Common myeloid progenitor, CD34-positive (primary cell): ENCODE measurements at regions not wholly inside any gene's neighbourhood (a gene's known extent, or its start where the extent isn't known, plus 50 kb on each side); places are given as distances from the start of the nearest gene placed in this dataset.

ENCODE experiments used
- CTCF ChIA-PET: fragments of 350-600 bp; sonication (Branson Sonifier 250); formaldehyde crosslinking; loops from one replicate; lab custom pipeline; 2021; ENCODE audit warnings: antibody characterized with exemption; lab: Charles Lee
- POLR2A ChIA-PET: fragments of 350-600 bp; sonication (Branson Sonifier 250); formaldehyde crosslinking; loops from one replicate; lab custom pipeline; 2021; ENCODE audit warnings: antibody characterized with exemption; lab: Charles Lee
- DNase-seq, 3 donors: peaks; one replicate each; pipeline versions ENCODE4 v3.0.0 to v3.0.0-alpha.2; 2013
- H3K27ac ChIP-seq, 2 experiments: 1 replicate in 1 of 2; 2 replicates in 1 of 2; pipeline ENCODE4 v1.7.0; 2013; ENCODE audit warnings: inconsistent platforms in 2 of 2, low read length in 2 of 2, mild to moderate bottlenecking in 2 of 2, low read depth in 1 of 2, moderate library complexity in 1 of 2; ENCODE audit not compliant: severe bottlenecking in 2 of 2, insufficient read depth in 1 of 2, poor library complexity in 1 of 2
- H3K27me3 ChIP-seq, 5 experiments: replicated peaks in 2 of 5; 1 replicate in 3 of 5; 2 replicates in 2 of 5; pipeline versions ENCODE4 v1.6.1 to v1.7.0; 2013; ENCODE audit warnings: low read length in 4 of 5, mild to moderate bottlenecking in 2 of 5, moderate library complexity in 2 of 5, inconsistent platforms in 1 of 5; ENCODE audit not compliant: insufficient read depth in 5 of 5, control insufficient read depth in 4 of 5
- H3K36me3 ChIP-seq, 4 experiments: 1 replicate in 2 of 4; 2 replicates in 2 of 4; pipeline versions ENCODE4 v1.6.1 to v1.7.0; 2013; ENCODE audit warnings: low read length in 3 of 4, control low read depth in 1 of 4, mild to moderate bottlenecking in 1 of 4; ENCODE audit not compliant: control insufficient read depth in 4 of 4, insufficient read depth in 4 of 4
- H3K4me1 ChIP-seq, 4 experiments: 1 replicate in 3 of 4; 2 replicates in 1 of 4; pipeline versions ENCODE4 v1.6.1 to v1.7.1; 2013; ENCODE audit warnings: low read length in 3 of 4, mild to moderate bottlenecking in 3 of 4, control low read depth in 1 of 4, inconsistent platforms in 1 of 4, moderate library complexity in 1 of 4; ENCODE audit not compliant: control insufficient read depth in 4 of 4, insufficient read depth in 4 of 4; ENCODE audit errors: control extremely low read depth in 1 of 4
- H3K4me3 ChIP-seq, 7 experiments: 1 replicate in 4 of 7; 2 replicates in 3 of 7; pipeline versions ENCODE4 v1.5.1 to v1.7.0; 2013; ENCODE audit warnings: mild to moderate bottlenecking in 7 of 7, low read length in 6 of 7, moderate library complexity in 6 of 7, inconsistent platforms in 2 of 7, low read depth in 2 of 7, control low read depth in 1 of 7; ENCODE audit not compliant: insufficient read depth in 4 of 7, control insufficient read depth in 1 of 7; ENCODE audit errors: extremely low read depth in 1 of 7
- H3K9me3 ChIP-seq, 5 experiments: 1 replicate in 4 of 5; 2 replicates in 1 of 5; pipeline versions ENCODE4 v1.6.1 to v1.7.1; 2013; ENCODE audit warnings: low read length in 4 of 5, mild to moderate bottlenecking in 2 of 5, inconsistent platforms in 1 of 5, low read depth in 1 of 5, moderate library complexity in 1 of 5; ENCODE audit not compliant: control insufficient read depth in 4 of 5, insufficient read depth in 2 of 5; ENCODE audit errors: control extremely low read depth in 1 of 5
- WGBS: methylation state at CpG from one replicate; pipeline ENCODE4 v1.1.5; 2013; ENCODE audit not compliant: insufficient coverage; 5-methylcytosine and 5-hydroxymethylcytosine counted together

DNA sequence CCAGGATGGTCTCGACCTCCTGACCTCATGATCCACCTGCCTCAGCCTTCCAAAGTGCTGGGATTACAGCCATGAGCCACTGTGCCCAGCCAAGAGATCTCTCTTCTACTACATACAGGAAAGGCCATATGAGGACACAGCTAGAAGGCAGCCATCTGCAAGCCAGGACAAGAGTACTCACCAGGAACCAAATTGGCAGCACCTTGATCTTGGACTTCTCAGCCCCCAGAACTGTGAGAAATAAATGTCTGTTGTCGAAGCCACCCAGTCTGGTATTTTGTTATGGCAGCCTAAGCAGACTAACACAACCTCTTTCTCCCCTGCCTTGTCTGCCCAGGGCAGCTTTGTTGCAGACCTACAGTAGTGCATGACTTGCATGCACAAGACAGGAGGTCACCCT lies 211.3 kb upstream of the HAAO start:
- DNase-seq: no peak
- ChIA-PET POLR2A (no interaction called here), CTCF (interaction anchor here (1.3 to 3.9 kb wide), 5 partner anchors 16 to 28 kb away, joined by 4 to 17 read pairs (median 12); no protein-coding TSS in a partner anchor)
- peaks cover 0 to 4% (median 0%) of the 10 kb centered on the region in 5 experiments for H3K9me3 ChIP-seq
- peaks cover 2 to 43% (median 33%) of the 10 kb centered on the region in 4 experiments for H3K4me1 ChIP-seq
- no peak overlapping the region for H3K27ac ChIP-seq
- H3K36me3 ChIP-seq: peaks cover 0 to 31% (median 13%) of the 10 kb centered on the region in 4 experiments
- peak overlapping the region in 1 of 7 experiments; percentile 79 for H3K4me3 ChIP-seq
- H3K27me3 ChIP-seq: no peaks in the 10 kb centered on the region
- WGBS: 100% methylated on average over 1 of the region's 2 CpGs

DNA sequence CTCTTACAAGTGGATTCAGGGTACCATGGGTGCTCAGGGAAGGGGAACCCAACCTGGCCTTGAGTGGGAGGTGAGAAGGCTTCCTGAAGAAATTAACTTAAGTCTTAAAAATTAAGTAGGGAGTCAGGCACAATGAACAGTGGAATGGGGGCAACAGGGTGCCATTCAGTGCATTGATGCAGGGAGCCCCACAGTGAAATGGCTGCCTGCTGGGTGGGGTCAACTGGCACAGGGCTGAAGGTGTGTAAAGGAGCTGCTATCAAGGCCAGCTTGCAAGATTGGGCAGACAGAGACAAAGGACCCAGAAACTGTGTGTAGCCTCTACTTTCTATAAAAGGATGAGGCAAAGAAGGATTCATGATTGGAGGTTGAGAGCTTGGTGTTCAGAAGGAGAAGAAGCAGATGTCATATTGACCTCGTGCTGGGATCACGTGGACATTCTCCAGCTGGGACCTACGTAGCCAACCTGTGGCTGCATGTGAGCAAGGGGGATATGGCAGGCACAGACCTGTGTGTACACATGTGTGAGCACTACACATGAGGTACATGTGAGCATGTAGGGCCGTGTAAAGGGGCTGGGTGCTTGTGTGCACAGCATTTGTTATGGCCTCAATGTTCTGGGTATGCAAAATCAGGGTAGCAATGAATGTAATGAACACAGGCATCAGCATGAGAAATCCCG lies 209.5 kb upstream of the HAAO start:
- DNase-seq: no peak
- ChIA-PET POLR2A (interaction anchor here (0.9 kb wide), 1 partner anchor 34 kb away, joined by 3 read pairs; no protein-coding TSS in a partner anchor), CTCF (interaction anchor here (1.0 to 1.2 kb wide), 2 partner anchors 8 to 54 kb away, joined by 3 read pairs; no protein-coding TSS in a partner anchor)
- H3K4me3 ChIP-seq: peak overlapping the region in 1 of 7 experiments; percentile 14
- 96% methylated on average over 4 of the region's 5 CpGs for WGBS
- H3K27me3 ChIP-seq: no peaks in the 10 kb centered on the region
- no peak overlapping the region for H3K27ac ChIP-seq
- H3K36me3 ChIP-seq: peaks cover 0 to 34% (median 16%) of the 10 kb centered on the region in 4 experiments
- H3K9me3 ChIP-seq: peaks cover 0 to 2% (median 0%) of the 10 kb centered on the region in 5 experiments
- peaks cover 2 to 41% (median 29%) of the 10 kb centered on the region in 4 experiments for H3K4me1 ChIP-seq

DNA sequence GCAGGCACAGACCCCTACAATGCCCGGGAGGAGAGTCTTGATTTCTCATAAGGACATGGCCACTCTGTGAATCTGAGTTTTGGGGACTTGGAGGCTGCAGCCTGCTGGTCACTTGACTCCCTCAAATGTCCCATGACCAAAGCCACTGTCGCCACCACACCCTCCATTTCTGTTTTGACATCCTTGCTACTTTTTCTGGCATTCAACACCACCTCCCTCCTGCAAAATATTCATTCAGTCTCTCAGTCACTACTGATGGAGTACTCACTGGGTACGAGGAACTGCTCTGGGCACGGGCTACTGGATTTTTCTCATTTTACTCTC lies 208.6 kb upstream of the HAAO start:
- no peak overlapping the region for H3K27ac ChIP-seq
- WGBS: 94% methylated on average over 4 of the region's 4 CpGs

DNA sequence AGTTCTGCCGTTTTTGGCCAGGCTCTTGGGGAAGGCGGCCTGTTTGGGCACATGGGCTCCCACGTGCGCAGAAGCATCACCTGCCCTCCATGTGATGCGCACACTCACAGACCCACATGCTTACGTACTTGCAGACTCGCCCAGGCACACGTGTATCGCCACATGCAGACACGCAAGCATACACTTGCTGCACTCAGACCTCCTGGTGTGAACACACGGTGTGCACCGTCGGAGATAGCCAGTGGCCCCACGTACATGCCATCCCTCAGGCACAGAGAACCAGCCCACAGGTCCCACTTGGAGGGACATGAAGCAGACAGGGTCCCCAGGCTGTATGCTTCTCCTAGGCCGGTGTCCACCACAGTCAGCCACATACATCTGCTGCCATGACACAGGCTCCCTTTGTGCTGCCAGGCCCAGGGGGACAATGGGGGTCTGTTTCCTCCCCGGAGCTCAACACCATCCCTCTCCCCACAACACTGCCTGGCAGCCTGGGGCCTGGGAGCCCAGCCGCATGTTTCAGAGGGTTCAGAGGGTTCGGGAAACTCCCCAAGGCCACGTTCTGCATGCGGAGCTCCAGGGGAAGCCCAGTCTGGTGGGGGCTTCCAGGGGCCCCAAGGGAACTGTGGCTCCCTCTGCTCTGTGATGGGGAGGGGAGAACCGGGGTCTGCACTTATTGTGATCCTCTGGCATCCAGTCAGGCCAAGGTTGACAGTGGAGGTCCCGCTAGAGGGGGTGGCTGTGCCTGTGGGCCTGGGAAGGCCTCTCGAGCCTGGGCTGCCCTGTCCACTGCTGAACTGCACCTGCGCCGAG lies 208.1 kb upstream of the HAAO start:
- H3K27me3 ChIP-seq: no peaks in the 10 kb centered on the region
- no peak overlapping the region for H3K4me3 ChIP-seq
- CTCF ChIA-PET: no interaction called here
- 93% methylated on average over 21 of the region's 25 CpGs for WGBS
- peaks cover 0 to 34% (median 17%) of the 10 kb centered on the region in 4 experiments for H3K36me3 ChIP-seq
- POLR2A ChIA-PET: no interaction called here
- no peak for DNase-seq
- peaks cover 0 to 7% (median 0%) of the 10 kb centered on the region in 5 experiments for H3K9me3 ChIP-seq
- no peak overlapping the region for H3K27ac ChIP-seq
- H3K4me1 ChIP-seq: peaks cover 2 to 26% (median 14%) of the 10 kb centered on the region in 4 experiments

More for the DNA sequence above, 208.6 kb upstream of the HAAO start:
- Histone ChIP-seq H3K4me1 (peaks cover 2 to 32% (median 20%) of the 10 kb centered on the region in 4 experiments), H3K27me3 (no peaks in the 10 kb centered on the region), H3K4me3 (no peak overlapping the region), H3K36me3 (peaks cover 0 to 34% (median 16%) of the 10 kb centered on the region in 4 experiments), H3K9me3 (peaks cover 0 to 4% (median 0%) of the 10 kb centered on the region in 5 experiments)
- DNase-seq: no peak
- CTCF ChIA-PET: no interaction called here
- POLR2A ChIA-PET: no interaction called here

DNA sequence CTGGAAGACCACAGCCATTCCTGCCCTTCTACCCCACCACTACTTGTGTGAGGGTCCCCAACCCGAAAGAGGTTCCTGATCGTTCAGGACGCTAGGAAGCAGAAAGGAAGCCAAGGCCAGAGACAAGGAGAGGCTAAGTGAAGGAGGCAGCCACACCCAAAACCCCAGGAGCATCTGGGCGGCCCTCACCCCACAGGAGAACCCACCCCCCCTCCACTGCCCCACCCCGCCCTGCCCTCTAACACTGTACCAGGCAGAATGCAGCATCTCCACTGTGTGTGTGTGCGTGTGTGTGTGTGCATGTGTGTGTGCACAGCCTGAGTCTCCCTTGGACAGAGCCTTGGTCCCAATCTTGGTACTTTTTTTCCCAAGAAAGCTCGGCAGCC lies 207.5 kb upstream of the HAAO start:
- DNase-seq: no peak
- Histone ChIP-seq H3K36me3 (peaks cover 0 to 34% (median 17%) of the 10 kb centered on the region in 4 experiments), H3K9me3 (peaks cover 0 to 7% (median 0%) of the 10 kb centered on the region in 5 experiments), H3K4me3 (no peak overlapping the region), H3K27me3 (no peaks in the 10 kb centered on the region), H3K27ac (no peak overlapping the region), H3K4me1 (peaks cover 2 to 20% (median 8%) of the 10 kb centered on the region in 4 experiments)
- ChIA-PET CTCF (interaction anchor here (1.7 kb wide), 1 partner anchor 25 kb away, joined by 4 read pairs; no protein-coding TSS in a partner anchor), POLR2A (no interaction called here)
- WGBS: 91% methylated on average over 1 of the region's 7 CpGs

DNA sequence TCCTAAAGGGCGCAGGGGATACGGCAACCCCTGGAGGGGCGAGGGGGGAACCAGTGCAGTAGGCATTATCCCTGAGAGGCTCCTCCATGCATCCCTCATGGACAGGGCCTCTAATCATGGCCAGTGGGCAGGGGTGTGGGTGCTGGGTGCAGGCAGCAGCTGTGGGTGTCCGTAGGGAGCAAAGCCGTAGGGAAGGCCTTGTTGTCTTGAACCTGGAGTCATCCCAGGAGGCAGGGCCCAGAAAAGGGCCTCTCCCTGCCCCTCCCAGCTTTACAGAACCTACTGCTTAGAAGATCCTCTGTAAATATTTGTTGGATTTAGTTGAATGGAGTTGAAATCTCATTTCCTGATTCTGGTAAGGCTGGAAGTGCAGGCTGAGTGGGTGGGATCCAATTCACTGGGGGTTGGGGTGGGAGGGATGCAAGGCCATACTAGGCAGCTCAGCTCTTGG lies 207.0 kb upstream of the HAAO start:
- no peaks in the 10 kb centered on the region for H3K27me3 ChIP-seq
- H3K4me1 ChIP-seq: peaks cover 1 to 16% (median 4%) of the 10 kb centered on the region in 4 experiments
- no peak for DNase-seq
- CTCF ChIA-PET: interaction anchor here (0.7 to 1.7 kb wide), 3 partner anchors 12 to 24 kb away, joined by 3 to 4 read pairs (median 3); no protein-coding TSS in a partner anchor
- POLR2A ChIA-PET: no interaction called here
- 96% methylated on average over 5 of the region's 5 CpGs for WGBS
- H3K4me3 ChIP-seq: no peak overlapping the region
- peaks cover 0 to 34% (median 17%) of the 10 kb centered on the region in 4 experiments for H3K36me3 ChIP-seq
- peaks cover 0 to 7% (median 0%) of the 10 kb centered on the region in 5 experiments for H3K9me3 ChIP-seq
- no peak overlapping the region for H3K27ac ChIP-seq
